GM21528 (cell line): ENCODE measurements at regions not wholly inside any gene's neighbourhood (a gene's known extent, or its start where the extent isn't known, plus 50 kb on each side); places are given as distances from the start of the nearest gene placed in this dataset.

ENCODE experiments used
- ATAC-seq: cut with Tn5 transposase; IDR thresholded peaks from one replicate; pipeline ENCODE4 v1.9.1; 2021; ENCODE audit warnings: mild to moderate bottlenecking, moderate library complexity; ENCODE audit not compliant: unreplicated experiment, low FRiP score

- ATAC-seq, result no peak
These were observed 520.8 kb upstream of the ADAMTS5 start for GRCh38 chr21:27487676-27488075.

GRCh38 chr21:27480841-27481261 lies 514.0 kb upstream of the ADAMTS5 start:
- ATAC-seq, result no peak

- no peak for ATAC-seq
These were observed 510.4 kb upstream of the ADAMTS5 start for GRCh38 chr21:27477296-27477695.

- ATAC-seq, result no peak
These were observed 509.8 kb upstream of the ADAMTS5 start for GRCh38 chr21:27476696-27477095.

GRCh38 chr21:27475363-27475955 lies 508.6 kb upstream of the ADAMTS5 start:
- no peak for ATAC-seq

GRCh38 chr21:27467366-27467765 lies 500.5 kb upstream of the ADAMTS5 start:
- no peak for ATAC-seq

- no peak for ATAC-seq
These were observed 499.3 kb upstream of the ADAMTS5 start for GRCh38 chr21:27466140-27466539.

- no peak for ATAC-seq
These were observed 497.8 kb upstream of the ADAMTS5 start for GRCh38 chr21:27464648-27465047.

- ATAC-seq, result no peak
These were observed 495.8 kb upstream of the ADAMTS5 start for GRCh38 chr21:27462726-27463125.

- no peak for ATAC-seq
These were observed 487.3 kb upstream of the ADAMTS5 start for GRCh38 chr21:27454234-27454633.

- ATAC-seq, result no peak
These were observed 484.2 kb upstream of the ADAMTS5 start for GRCh38 chr21:27451116-27451515.

- no peak for ATAC-seq
These were observed 483.3 kb upstream of the ADAMTS5 start for GRCh38 chr21:27450216-27450615.

- no peak for ATAC-seq
These were observed 482.1 kb upstream of the ADAMTS5 start for GRCh38 chr21:27448960-27449359.

- ATAC-seq, result no peak
These were observed 481.0 kb upstream of the ADAMTS5 start for GRCh38 chr21:27447843-27448242.

GRCh38 chr21:27429710-27430341 lies 462.9 kb upstream of the ADAMTS5 start:
- ATAC-seq, result no peak

- ATAC-seq, result no peak
These were observed 459.3 kb upstream of the ADAMTS5 start for GRCh38 chr21:27426196-27426595.

GRCh38 chr21:27425574-27425973 lies 458.7 kb upstream of the ADAMTS5 start:
- no peak for ATAC-seq

GRCh38 chr21:27425172-27425571 lies 458.3 kb upstream of the ADAMTS5 start:
- no peak for ATAC-seq

GRCh38 chr21:27424601-27425000 lies 457.7 kb upstream of the ADAMTS5 start:
- no peak for ATAC-seq

- ATAC-seq, result no peak
These were observed 457.2 kb upstream of the ADAMTS5 start for GRCh38 chr21:27423906-27424595.

- no peak for ATAC-seq
These were observed 456.1 kb upstream of the ADAMTS5 start for GRCh38 chr21:27423038-27423437.

GRCh38 chr21:27422435-27422834 lies 455.5 kb upstream of the ADAMTS5 start:
- no peak for ATAC-seq
